ENCODE measurements at regions not wholly inside any gene's neighbourhood (a gene's known extent, or its start where the extent isn't known, plus 50 kb on each side); places are given as distances from the start of the nearest gene placed in this dataset.
"Not testable (repeated sequence)": the region's sequence is repeated elsewhere in the genome, so short reads cannot be mapped to it uniquely, and the experiment has no call there.

DNA sequence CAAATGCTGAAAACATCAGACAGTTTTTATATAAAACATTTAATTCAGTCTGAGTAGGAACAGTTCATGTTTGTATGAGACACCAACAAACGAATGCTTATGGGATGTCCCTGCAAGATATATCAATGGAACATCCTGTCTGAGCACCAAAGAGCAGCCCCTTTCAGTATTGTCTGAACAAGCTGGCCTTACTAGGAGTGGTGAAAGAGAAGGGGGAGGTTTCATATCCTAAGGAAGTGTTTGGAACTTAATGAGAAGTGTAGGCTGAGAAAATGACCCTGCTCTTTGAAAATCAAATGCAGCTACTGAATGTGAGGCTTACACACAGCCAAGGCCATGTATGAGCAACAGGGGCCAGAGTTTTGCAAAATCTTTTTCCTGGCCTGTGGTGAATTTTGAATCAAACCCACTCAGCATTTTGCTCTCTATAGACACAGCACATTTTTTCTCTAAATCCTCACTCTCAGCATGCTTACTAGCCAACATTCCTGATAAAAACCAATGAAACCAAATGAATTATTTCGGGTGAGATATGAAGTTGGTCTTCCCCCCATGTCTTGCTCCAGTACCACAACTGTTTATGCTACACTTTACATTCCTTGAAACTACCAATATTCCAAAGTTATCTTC lies 119.4 kb downstream of the LUZP4 start:
- no peak for DNase-seq

DNA sequence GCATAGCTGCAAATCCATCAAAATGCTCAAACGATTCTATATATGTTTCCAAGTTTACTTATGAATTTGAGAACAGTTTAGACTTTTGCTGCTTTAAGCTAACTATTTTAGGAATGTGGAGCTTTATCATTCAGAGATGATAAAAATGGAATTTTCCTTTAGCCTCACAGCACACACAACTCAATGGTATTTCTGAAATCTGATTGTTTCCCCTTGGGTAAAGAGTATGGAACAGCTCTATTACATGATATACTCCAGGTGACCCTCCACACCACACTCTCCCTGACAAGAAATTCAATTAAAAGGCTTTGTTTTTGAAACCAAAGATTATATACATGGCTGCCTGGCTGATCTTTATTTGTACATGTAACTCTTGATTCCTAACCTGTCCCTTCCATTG lies 120.0 kb downstream of the LUZP4 start:
- no peak for DNase-seq

DNA sequence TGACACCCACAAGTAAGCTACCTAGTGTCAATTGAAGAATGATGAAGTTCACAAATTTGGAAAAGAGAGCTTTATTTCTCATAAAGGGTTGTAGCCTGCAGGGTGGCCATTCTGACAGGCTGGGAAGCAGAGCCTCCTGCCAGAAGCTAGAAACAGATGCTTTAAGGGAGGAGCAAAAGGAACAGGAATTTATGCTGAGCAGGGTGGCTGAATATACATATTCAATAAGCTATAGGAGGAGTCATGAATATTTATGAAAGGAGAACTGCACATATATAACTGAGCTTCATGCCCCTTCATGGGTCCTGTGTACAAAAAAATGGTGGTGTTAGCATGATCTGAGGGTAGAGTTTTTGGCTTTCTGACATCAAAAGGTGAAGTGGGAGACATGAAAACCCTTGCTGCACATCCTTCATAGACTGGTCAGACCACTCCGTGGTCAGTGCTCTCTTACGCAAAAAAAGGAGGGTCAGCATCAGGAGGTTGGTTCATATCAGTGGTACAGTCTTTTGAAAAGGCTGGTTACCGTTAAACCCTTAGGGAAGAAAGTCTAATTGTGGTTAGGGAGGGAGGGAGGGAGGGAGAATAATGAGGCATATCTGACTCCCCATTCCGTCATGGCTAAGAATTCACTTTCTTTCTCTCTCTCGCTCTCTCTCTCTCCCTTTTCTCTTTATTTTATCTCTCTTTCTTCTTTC lies 121.4 kb downstream of the LUZP4 start:
- DNase-seq = no peak

DNA sequence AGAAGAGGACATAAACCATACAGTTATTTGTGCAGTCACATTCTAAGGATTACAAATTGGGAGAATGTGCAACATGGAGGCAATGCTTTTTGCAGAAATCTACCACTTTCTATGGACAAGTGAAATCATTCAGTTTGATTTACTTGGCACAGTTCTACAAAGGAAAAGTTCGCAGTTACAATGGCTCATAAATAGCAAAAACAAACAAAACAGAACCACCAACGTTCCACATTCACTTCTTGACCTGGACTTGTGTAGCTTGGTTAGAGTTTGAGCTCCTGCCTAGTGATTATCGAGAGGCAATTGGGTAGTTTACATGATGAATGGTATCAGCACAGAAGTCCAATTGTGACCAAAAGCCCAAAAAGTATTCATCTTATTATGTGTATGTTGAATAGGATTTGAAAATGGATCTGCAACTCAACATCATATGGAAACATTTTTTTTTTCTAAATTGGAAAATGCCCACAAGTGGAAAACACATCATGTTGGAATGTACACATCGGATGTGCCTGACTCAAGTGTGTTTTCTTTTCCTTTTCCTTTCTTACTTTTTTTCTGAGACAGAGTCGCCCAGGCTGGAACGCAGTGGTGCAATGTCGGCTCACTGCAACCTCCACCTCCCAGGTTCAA lies 123.8 kb downstream of the LUZP4 start:
- no peak for DNase-seq

DNA sequence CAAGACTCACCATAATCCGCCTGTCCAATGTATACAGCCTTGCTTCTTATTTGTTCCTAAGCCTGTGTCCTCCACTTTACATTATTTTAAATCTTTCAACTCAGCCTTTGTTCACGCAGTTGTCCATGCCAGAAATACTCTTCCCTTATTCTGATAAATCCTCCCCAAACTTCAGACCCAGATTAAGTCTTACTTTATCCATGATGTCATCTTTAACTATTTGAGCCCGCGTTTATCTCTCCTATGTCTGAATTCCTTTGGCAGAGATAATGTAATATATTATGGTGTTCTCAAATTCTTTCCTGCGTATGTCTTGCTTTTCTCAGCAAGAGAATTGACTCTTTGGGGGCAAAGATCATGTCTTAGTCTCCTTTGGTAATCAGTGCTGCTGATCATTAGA lies 129.6 kb downstream of the LUZP4 start:
- DNase-seq = no peak

DNA sequence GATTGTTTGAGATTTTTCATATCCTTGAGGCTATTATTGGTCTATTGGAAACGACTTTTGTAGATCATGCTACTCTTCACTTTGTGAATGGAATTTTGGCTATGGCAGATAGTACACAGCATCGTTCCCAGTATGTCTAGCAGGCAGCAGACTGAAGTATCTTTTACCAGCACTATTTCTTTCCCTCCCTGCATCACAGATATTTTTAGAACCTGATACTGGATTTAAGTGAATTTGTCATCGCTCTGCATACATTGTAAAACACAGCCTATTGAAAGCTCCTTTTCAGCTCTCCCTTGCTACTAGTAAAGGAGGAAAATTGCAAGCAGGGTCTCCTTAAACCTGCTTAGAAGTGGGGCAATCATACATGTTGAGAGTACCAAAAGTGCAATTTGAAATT lies 133.6 kb downstream of the LUZP4 start:
- no peak for DNase-seq

DNA sequence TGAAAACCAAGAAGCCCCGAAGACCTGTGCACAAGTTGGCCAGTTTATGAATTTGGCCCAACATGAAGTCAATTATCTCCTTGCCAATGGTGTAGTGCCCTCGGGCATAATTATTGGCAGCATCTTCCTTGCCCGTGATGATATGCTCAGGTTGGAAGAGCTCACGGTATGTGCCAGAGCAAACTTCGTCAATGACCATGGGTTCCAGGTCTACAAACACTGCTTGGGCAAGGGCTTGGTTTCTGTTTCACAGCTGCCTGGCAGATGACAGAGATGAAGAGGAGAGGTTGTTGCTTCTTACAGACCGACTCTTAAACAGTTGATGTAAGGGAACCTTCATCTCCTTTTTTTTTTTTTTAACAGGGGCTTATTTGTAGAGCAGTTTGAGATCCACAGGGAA lies 135.6 kb upstream of the PLS3 start:
- no peak for DNase-seq

DNA sequence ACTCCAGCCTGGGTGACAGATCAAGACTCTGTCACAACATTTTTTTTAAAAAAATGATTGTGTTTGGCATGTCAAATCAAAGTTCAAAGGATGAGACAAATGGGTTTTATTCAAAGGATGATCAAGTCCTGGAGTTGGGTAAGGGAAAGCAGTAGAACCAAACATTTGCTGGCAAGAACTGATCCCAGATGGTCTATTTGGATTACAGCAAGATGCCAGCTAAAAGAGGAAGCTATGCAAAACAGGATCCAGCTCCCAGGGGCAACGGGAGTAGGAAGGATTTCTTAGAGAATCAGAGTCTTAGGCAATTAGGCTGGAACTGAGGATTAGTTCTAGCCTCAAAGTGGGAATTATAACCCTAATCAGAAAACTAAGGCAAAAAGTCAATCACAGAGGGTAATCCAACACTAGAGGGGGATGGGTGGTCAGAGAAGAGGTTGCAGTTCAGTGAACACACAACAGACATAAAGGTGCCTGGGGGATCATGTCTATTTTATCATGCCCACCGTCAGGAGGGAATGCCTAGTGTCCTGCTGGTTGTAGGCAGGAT lies 133.0 kb upstream of the PLS3 start:
- DNase-seq = no peak

DNA sequence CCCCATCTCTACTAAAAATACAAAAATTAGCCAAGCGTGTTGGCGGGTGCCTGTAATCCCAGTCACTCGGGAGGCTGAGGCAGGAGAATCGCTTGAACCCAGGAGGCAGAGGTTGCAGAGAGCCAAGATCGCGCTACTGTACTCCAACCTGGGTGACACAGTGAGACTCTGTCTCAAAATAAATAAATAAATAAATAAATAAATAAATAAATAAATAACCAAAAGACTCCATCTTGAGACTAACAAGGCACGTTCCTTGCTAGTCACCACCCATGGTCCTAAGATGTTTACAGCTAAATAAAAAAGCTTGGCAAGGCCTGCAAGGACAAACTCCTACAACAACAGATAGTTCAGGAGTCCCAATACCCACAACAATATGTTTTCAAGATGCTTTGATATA lies 126.1 kb upstream of the PLS3 start:
- not testable (repeated sequence) for DNase-seq

DNA sequence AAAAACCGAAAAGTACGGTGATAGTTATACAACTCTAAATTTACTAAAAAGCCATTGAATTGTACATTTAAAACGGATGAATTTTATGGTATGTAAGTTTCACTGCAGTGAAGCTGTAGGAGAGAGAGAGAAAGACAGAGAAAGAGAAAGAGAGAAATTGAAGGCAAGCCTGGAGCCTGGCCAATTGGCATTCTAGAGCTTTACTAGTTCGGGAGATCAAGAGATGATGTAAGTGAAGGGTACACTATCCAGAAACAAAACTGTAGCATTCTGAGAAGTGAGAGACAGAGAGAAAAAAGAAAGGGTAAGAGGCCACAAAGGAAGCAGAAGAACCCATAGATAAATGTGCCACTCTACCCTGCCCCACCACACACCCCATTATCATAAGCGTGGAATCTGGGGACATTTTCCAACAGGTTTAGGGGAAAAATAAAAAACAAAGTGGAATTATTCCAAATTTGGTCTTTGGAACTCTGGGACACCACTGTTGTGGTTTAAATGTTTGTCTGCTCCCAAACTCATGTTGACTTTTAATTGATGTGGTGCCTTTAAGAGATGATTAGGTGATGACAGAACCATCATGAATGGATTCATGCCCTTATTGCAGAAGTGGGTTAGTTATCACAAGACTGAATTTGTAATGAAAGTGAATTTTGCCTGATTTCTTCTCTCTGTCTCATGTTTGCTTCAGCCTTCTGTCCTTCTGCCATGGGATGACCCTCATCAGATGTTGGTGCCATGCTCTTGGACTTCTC lies 123.0 kb upstream of the PLS3 start:
- DNase-seq = no peak

DNA sequence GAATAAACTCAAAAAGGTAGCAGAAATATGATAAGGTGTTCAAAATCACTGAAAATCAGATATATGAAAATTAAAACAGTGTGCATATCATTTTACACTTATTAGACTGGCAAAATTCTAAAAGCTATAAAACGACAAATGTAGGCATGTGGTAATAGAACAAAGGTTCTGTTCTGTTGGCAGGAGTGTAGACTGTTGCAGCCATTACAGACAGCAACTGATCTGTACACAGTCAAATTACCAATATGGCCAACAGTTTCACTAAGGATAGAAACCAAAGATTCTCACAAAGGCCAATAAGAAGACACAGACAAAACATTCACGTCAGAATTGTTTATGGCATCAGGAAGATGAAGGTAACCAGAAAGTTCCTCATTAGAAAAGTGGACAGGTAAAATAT lies 112.8 kb upstream of the PLS3 start:
- no peak for DNase-seq

DNA sequence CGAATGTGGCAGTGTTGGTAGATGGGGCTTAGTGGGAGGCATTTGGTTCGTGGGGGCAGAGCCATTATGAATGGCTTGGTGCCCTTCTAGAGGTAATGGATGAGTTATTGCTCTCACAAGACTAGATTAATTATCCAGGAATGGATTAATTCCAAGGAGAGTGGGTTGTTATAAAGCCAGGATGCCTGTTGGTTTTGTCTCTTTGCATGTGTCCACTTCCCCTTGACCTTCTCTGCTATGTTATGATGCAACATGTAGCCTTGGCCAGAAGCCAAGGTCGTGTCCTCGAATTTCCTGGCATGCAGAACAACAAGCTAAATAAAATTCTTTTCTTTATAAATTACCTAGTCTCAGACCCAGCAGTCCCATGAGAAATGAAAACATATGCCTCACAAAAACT lies 111.2 kb upstream of the PLS3 start:
- peak; percentile 57 for DNase-seq

DNA sequence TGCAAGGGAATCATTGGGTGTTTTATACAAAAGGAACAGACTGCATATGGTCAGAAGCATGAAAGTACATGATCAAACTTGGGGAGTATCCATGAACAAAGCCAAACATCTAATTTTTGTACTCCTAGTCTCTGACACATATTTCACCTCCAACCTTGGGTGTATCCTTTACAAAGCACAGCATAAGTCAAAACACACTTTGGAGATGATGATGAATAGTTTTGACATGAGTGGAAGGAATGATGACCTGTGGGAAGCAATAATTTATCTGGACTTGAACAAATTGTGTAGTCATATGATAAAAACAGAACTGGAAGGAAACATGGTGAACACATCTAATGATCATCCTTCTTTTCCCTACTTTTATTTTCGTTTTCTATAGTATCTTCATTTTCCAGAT lies 108.7 kb upstream of the PLS3 start:
- no peak for DNase-seq

DNA sequence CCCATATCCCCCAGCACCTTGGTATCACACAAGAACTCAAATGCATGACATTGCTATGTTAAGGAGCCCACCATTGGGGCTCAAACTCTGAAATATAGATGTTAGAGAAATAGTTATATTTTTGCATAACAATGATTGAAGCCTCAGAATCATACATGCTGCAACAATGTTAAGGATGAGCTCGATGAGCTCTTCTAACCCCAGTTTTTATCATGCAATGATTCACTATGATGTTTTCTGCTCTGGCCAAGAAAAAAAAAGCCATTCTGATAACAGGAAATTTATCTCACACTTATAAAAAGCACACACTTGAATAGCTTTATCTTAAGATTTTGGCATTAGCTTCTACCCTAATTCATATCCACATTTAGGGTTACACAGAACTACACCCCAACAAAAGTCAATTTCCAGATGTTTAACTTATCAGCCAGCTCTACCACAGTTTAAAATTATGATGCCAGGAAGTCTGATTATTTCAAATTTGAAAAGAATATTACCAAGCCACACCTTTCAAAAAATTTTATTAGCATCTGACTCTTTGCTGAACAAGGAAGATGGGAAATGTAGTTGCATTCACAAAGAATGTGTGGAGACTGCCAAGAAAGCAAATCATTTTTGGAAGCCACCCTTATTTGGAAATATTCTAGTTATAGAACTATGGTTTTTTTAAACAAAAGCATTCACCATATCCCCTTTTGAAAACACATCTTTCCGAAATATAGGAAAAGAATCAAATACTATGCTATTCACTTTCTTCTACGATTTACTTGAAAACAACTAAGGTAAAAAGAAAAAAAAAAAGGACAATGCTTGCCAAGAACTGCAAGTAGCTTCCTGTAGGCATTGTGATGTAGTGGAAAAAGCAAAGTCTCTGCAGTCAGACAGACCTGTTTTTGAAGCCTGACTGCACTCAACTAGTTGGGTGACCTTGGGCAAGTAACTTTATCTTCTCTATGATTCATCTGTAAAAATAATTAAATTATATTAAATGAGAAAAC lies 100.8 kb upstream of the PLS3 start:
- DNase-seq = no peak

DNA sequence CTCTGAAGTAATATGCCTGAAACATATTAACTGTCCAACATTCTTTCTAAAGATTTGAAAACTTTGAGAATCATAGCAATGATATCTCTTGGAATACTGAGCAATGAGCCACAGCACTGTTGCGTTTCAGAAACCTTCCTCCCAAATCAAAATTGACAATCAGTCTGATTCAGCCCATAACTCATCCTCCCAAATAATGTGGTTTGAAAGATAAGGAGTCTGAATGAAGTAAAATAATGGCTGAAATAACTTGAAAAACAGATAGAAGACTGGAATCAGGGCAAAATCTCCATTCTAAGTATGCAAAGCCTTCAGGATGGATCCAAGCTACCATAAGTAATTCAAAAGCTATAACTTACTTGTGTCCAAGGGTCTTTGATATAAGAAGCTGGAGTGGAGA lies 98.6 kb upstream of the PLS3 start:
- DNase-seq = no peak

DNA sequence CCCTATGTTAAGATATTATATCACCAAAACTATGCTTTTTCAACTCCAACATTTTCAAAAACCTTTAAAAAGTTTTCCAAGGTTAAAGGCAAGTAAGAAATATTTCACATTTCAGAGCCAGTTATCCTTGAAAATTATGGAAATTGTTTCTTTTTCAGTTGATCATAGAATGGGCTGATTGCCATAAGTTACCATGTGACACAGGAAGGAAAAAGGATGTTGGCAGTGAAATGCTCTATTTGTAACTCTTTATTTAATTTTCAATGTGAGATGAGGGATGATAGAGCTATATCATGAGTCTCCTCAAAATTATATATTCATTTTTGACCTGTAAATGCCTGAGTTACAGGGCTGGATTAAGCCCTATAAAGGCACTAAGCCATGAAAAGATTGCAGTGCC lies 93.0 kb upstream of the PLS3 start:
- no peak for DNase-seq

DNA sequence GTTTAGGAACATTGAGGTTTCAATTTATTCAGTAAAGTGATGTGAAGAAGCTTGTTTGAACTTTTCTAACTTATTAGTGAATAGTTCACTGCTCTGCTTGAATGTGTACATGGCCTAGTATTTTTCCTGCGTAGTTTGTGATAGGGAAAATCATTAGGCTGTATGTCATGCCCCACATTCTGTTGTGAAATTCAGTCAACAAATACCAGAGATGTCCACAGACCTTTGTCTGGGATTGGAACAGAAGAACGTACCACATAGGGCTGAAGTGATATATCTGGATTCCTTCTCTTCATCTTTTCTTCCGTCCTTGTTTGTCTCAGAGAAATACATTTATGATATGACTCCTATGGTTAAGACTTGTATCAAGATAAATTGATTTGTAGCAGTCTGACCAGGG lies 88.8 kb upstream of the PLS3 start:
- no peak for DNase-seq

DNA sequence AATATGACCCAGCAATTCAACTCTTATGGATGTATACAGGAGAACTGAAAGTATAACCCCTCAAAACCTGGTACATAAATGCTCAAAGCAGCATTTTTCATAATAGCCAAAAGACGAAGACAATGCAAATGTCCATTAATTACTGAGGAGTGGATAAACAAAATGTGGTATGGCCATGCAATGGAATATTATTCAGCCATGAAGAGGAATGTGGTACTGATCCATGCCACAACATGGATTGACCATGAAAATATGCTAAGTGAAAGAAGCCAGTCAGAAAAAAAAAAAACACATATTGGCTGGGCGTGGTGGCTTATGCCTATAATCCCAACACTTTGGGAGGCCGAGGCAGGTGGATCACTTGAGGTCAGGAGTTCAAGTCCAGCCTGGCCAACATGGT lies 74.5 kb upstream of the PLS3 start:
- no peak for DNase-seq

DNA sequence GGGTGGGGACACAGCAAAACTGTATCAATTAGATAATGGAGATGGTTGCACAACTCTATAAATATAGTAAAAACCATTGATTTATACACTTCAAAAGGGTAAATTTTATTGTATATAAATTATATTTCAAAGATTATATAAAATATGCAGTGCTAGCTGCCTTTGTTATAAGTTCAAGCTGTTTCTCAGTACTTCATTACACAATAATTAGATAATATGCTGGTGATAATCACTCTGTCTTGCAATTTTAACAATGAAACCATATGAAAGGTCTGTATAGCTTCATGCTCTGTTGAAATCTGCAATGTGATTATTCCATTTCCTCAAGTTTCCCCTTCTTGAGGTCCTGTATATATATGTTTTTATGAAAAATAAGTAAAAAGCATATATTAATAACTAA lies 73.4 kb upstream of the PLS3 start:
- no peak for DNase-seq

DNA sequence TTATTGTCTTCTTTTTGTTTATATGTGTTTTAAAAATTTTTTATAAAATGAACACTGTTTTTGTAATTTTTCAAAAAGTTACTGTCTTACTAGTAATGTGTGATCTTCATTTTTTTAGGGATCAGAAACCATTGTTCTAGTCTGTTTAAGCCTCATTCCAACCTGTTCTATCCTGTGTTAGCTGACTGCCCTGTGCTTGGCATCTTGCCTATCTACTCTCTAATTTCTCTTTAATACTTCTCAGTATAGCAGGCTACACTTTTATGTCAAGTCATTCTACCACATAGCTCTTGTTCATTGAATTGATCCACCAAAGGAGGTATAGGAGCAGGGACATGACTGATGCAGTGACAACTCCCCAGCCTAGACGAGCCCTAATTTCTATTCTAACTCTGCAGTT lies 70.2 kb upstream of the PLS3 start:
- no peak for DNase-seq

DNA sequence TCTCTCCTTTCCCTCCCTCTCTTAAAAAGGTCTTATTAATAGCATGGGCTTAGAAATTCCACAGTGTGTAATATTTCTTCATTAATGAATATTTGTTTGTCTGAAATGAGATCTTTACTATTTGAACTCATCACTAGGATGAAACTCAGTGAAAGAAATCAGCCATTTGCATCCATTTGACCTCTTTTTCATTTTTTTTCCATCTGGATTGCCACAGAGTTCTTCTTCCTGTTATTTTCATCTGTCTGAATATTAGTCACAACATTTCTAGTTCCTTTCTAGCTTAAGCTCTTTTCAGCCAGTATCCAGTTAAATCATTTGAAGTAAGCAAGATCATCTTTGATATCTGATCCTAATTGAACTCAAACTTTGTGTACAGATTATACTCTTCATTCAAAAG lies 69.2 kb upstream of the PLS3 start:
- DNase-seq = no peak

DNA sequence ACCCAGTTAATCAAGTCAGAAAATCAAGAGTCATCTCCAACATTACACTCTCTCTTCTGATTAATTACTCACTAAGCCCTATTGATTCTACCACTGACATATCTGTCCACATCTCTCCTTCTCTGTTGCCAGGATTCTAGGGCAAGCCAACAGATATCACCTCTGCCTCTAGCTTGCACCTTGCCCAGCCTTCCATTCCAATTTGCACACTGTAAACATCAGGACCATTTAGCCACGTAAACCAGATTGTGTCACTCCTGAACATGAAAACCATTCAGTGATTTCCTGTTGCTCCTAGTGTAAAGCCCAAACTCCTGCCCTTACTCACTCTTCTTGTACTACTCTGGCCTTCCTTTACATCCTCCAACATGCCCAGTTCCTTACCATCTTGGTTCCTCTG lies 68.0 kb upstream of the PLS3 start:
- peak; percentile 44 for DNase-seq

All from NCI-H69 (cell line).